Trophoblast cell (in vitro differentiated cells and primary cell): ENCODE measurements at regions not wholly inside any gene's neighbourhood (a gene's known extent, or its start where the extent isn't known, plus 50 kb on each side); places are given as distances from the start of the nearest gene placed in this dataset.

Experiments used
- DNase-seq, 2 donors: peaks; one replicate each; pipeline ENCODE4 v3.0.0-alpha.2; 2016
- H2AFZ ChIP-seq: 2 replicates; pipeline ENCODE4 v1.6.1; 2013; ENCODE audit warnings: low read length, moderate library complexity, mild to moderate bottlenecking; ENCODE audit not compliant: insufficient read depth, poor library complexity
- H2AK5ac ChIP-seq: 2 replicates; pipeline ENCODE4 v1.6.1; 2013; ENCODE audit warnings: mild to moderate bottlenecking, low read length
- H2BK120ac ChIP-seq: 2 replicates; pipeline ENCODE4 v1.6.1; 2013; ENCODE audit warnings: low read length, mild to moderate bottlenecking, moderate library complexity; ENCODE audit not compliant: insufficient read depth, poor library complexity
- H2BK12ac ChIP-seq: 2 replicates; pipeline ENCODE4 v1.6.1; 2013; ENCODE audit warnings: mild to moderate bottlenecking, low read length, moderate library complexity
- H2BK5ac ChIP-seq: 2 replicates; pipeline ENCODE4 v1.6.1; 2013; ENCODE audit warnings: low read length, low read depth, moderate library complexity, mild to moderate bottlenecking; ENCODE audit not compliant: poor library complexity
- H3K14ac ChIP-seq: 2 replicates; pipeline ENCODE4 v1.6.1; 2013; ENCODE audit warnings: mild to moderate bottlenecking, low read length
- H3K18ac ChIP-seq: 2 replicates; pipeline ENCODE4 v1.6.1; 2013; ENCODE audit warnings: mild to moderate bottlenecking, low read length
- H3K23ac ChIP-seq: 2 replicates; pipeline ENCODE4 v1.6.1; 2013; ENCODE audit warnings: low read length
- H3K27ac ChIP-seq: 2 replicates; pipeline ENCODE4 v1.5.1; 2013; ENCODE audit warnings: low read depth, mild to moderate bottlenecking, inconsistent platforms, low read length, moderate library complexity
- H3K27me3 ChIP-seq: 2 replicates; pipeline ENCODE4 v1.6.1; 2013; ENCODE audit warnings: inconsistent platforms, mild to moderate bottlenecking, low read length, moderate library complexity; ENCODE audit not compliant: insufficient read depth
- H3K36me3 ChIP-seq, 2 experiments: 1 replicate in 1 of 2; 2 replicates in 1 of 2; pipeline ENCODE4 v1.6.1; 2013; ENCODE audit warnings: low read length in 2 of 2, mild to moderate bottlenecking in 2 of 2, moderate library complexity in 1 of 2; ENCODE audit not compliant: insufficient read depth in 2 of 2, control insufficient read depth in 1 of 2
- H3K4ac ChIP-seq: 2 replicates; pipeline ENCODE4 v1.6.1; 2013; ENCODE audit warnings: low read depth, mild to moderate bottlenecking, low read length, moderate library complexity
- H3K4me1 ChIP-seq, 2 experiments: 1 replicate in 1 of 2; 2 replicates in 1 of 2; pipeline ENCODE4 v1.6.1; 2013; ENCODE audit warnings: low read length in 2 of 2, mild to moderate bottlenecking in 2 of 2, moderate library complexity in 1 of 2; ENCODE audit not compliant: insufficient read depth in 2 of 2, control insufficient read depth in 1 of 2
- H3K4me2 ChIP-seq: 2 replicates; pipeline ENCODE4 v1.6.1; 2013; ENCODE audit warnings: inconsistent platforms, mild to moderate bottlenecking, low read length, moderate library complexity
- H3K4me3 ChIP-seq: 2 replicates; pipeline ENCODE4 v1.5.1; 2013; ENCODE audit warnings: mild to moderate bottlenecking, low read depth, low read length, inconsistent platforms
- H3K79me1 ChIP-seq: one replicate; pipeline ENCODE4 v1.6.1; 2013; ENCODE audit warnings: low read length
- H3K79me2 ChIP-seq: 2 replicates; pipeline ENCODE4 v1.6.1; 2013; ENCODE audit warnings: low read length, mild to moderate bottlenecking; ENCODE audit not compliant: control insufficient read depth, insufficient read depth, poor library complexity
- H3K9ac ChIP-seq: 2 replicates; pipeline ENCODE4 v1.6.1; 2013; ENCODE audit warnings: mild to moderate bottlenecking, low read length
- H3K9me3 ChIP-seq: 2 replicates; pipeline ENCODE4 v1.6.1; 2013; ENCODE audit warnings: low read depth, mild to moderate bottlenecking, control low read depth, inconsistent platforms, low read length; ENCODE audit not compliant: insufficient read depth
- H4K12ac ChIP-seq: 2 replicates; pipeline ENCODE4 v1.6.1; 2013; ENCODE audit warnings: low read depth, mild to moderate bottlenecking, low read length, moderate library complexity
- H4K8ac ChIP-seq: 2 replicates; pipeline ENCODE4 v1.6.1; 2013; ENCODE audit warnings: low read depth, mild to moderate bottlenecking, low read length, moderate library complexity
- H4K91ac ChIP-seq: one replicate; pipeline ENCODE4 v1.6.1; 2013; ENCODE audit warnings: low read depth, mild to moderate bottlenecking, low read length, moderate library complexity
- WGBS: extraction: QIAGEN DNeasy Blood & Tissue Kit; methylation state at CpG from one replicate; pipeline ENCODE4 v1.1.7; 2013; ENCODE audit warnings: missing lambda C conversion rate; ENCODE audit not compliant: insufficient read length, insufficient coverage; ENCODE audit errors: extremely low coverage; 5-methylcytosine and 5-hydroxymethylcytosine counted together

- Histone ChIP-seq H3K23ac (no peak overlapping the region), H3K36me3 (no peaks in the 10 kb centered on the region), H3K9me3 (no peaks in the 10 kb centered on the region), H2AK5ac (no peak overlapping the region), H4K91ac (no peak overlapping the region), H3K9ac (no peak overlapping the region), H2BK12ac (no peak overlapping the region), H3K27ac (no peak overlapping the region), H3K4me2 (no peak overlapping the region), H3K27me3 (peaks cover 2% of the 10 kb centered on the region), H3K18ac (no peak overlapping the region), H3K4ac (no peak overlapping the region), H3K4me1 (no peaks in the 10 kb centered on the region), H2BK5ac (no peak overlapping the region), H2BK120ac (no peak overlapping the region), H4K8ac (no peak overlapping the region), H3K79me1 (no peaks in the 10 kb centered on the region), H3K4me3 (no peak overlapping the region), H3K14ac (no peak overlapping the region), H4K12ac (no peak overlapping the region), H2AFZ (no peak overlapping the region), H3K79me2 (no peaks in the 10 kb centered on the region)
- no peak for DNase-seq
- WGBS, result no CpG with 5 or more reads among the region's 4 CpGs
Measured at GRCh38 chr16:86727632-86728031, 149.3 kb downstream of the FOXL1 start.

- Histone ChIP-seq H4K91ac (no peak overlapping the region), H2BK5ac (no peak overlapping the region), H3K4me3 (no peak overlapping the region), H3K9me3 (no peaks in the 10 kb centered on the region), H3K27me3 (peaks cover 16% of the 10 kb centered on the region), H3K4me2 (no peak overlapping the region), H4K12ac (no peak overlapping the region), H3K18ac (no peak overlapping the region), H4K8ac (no peak overlapping the region), H2AK5ac (no peak overlapping the region), H3K4ac (no peak overlapping the region), H3K27ac (no peak overlapping the region), H3K79me2 (no peaks in the 10 kb centered on the region), H3K14ac (no peak overlapping the region), H2BK120ac (no peak overlapping the region), H3K4me1 (peaks cover 3 to 6% of the 10 kb centered on the region in 2 experiments), H3K79me1 (no peaks in the 10 kb centered on the region), H2AFZ (no peak overlapping the region), H3K23ac (no peak overlapping the region), H2BK12ac (no peak overlapping the region), H3K36me3 (no peaks in the 10 kb centered on the region), H3K9ac (no peak overlapping the region)
- no peak for DNase-seq
- no CpG with 5 or more reads among the region's 8 CpGs for WGBS
Measured at GRCh38 chr16:86729686-86730085, 151.3 kb downstream of the FOXL1 start.

- H4K8ac ChIP-seq, result no peak overlapping the region
- H3K9ac ChIP-seq, result no peak overlapping the region
- no peaks in the 10 kb centered on the region for H3K9me3 ChIP-seq
- H3K27me3 ChIP-seq, result peaks cover 16% of the 10 kb centered on the region
- H4K12ac ChIP-seq, result no peak overlapping the region
- no peaks in the 10 kb centered on the region for H3K36me3 ChIP-seq
- WGBS, result no CpG with 5 or more reads among the region's 5 CpGs
- H2BK120ac ChIP-seq, result no peak overlapping the region
- no peak overlapping the region for H3K18ac ChIP-seq
- H3K4me3 ChIP-seq, result no peak overlapping the region
- H3K4me1 ChIP-seq, result peaks cover 7 to 10% of the 10 kb centered on the region in 2 experiments
- no peak overlapping the region for H3K27ac ChIP-seq
- no peak overlapping the region for H2BK12ac ChIP-seq
- peaks cover 3% of the 10 kb centered on the region for H3K79me1 ChIP-seq
- no peak overlapping the region for H3K4ac ChIP-seq
- no peak overlapping the region for H3K14ac ChIP-seq
- H2BK5ac ChIP-seq, result no peak overlapping the region
- no peak overlapping the region for H2AFZ ChIP-seq
- H3K79me2 ChIP-seq, result no peaks in the 10 kb centered on the region
- H3K4me2 ChIP-seq, result no peak overlapping the region
- no peak overlapping the region for H3K23ac ChIP-seq
- H4K91ac ChIP-seq, result no peak overlapping the region
- no peak for DNase-seq
- no peak overlapping the region for H2AK5ac ChIP-seq
Measured at GRCh38 chr16:86730086-86730485, 151.7 kb downstream of the FOXL1 start.

- peaks cover 8 to 11% of the 10 kb centered on the region in 2 experiments for H3K4me1 ChIP-seq
- H3K79me1 ChIP-seq, result peaks cover 5% of the 10 kb centered on the region
- no peak overlapping the region for H4K8ac ChIP-seq
- no peak overlapping the region for H2BK5ac ChIP-seq
- H4K91ac ChIP-seq, result no peak overlapping the region
- H3K27me3 ChIP-seq, result peaks cover 16% of the 10 kb centered on the region
- no peak for DNase-seq
- no peak overlapping the region for H2BK120ac ChIP-seq
- no peak overlapping the region for H2BK12ac ChIP-seq
- no peaks in the 10 kb centered on the region for H3K79me2 ChIP-seq
- H3K4ac ChIP-seq, result no peak overlapping the region
- H2AFZ ChIP-seq, result no peak overlapping the region
- no peak overlapping the region for H3K4me3 ChIP-seq
- H3K27ac ChIP-seq, result no peak overlapping the region
- no peaks in the 10 kb centered on the region for H3K36me3 ChIP-seq
- no peaks in the 10 kb centered on the region for H3K9me3 ChIP-seq
- no peak overlapping the region for H3K4me2 ChIP-seq
- no peak overlapping the region for H3K14ac ChIP-seq
- H2AK5ac ChIP-seq, result no peak overlapping the region
- H4K12ac ChIP-seq, result no peak overlapping the region
- WGBS, result no CpG with 5 or more reads among the region's 12 CpGs
- H3K9ac ChIP-seq, result no peak overlapping the region
- no peak overlapping the region for H3K18ac ChIP-seq
- H3K23ac ChIP-seq, result no peak overlapping the region
Measured at GRCh38 chr16:86730597-86730996, 152.2 kb downstream of the FOXL1 start.
